NCI-H226 (cell line): ENCODE measurements at regions not wholly inside any gene's neighbourhood (a gene's known extent, or its start where the extent isn't known, plus 50 kb on each side); places are given as distances from the start of the nearest gene placed in this dataset.

ENCODE experiments used
- DNase-seq: peaks from one replicate; pipeline ENCODE4 v3.0.0-alpha.2; 2015

GRCh38 chr9:4382722-4383317, 83.0 kb upstream of the GLIS3 start:
- DNase-seq, result no peak

DNA sequence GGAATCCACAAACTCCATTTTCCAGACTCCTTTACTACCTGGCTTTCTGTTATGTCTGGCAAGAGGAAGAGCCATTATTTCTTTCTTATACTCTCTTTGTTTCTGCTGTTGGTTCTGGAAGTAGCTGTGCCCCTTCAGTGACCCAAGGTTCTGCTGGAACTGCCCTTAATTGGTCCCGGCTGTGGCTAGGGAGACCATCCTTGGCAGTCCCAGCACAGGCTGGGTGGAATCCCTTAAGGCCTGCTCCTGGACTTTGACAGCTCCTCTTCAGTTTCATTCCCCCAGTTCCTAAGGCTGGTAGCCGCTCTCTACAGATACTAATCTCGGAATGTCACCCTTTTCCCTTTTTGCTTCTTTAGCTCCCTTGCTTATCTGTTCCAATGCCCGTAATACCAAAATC, 81.9 kb upstream of the GLIS3 start:
- no peak for DNase-seq

- no peak for DNase-seq
These were observed 80.5 kb upstream of the GLIS3 start for GRCh38 chr9:4380406-4380805.

DNA sequence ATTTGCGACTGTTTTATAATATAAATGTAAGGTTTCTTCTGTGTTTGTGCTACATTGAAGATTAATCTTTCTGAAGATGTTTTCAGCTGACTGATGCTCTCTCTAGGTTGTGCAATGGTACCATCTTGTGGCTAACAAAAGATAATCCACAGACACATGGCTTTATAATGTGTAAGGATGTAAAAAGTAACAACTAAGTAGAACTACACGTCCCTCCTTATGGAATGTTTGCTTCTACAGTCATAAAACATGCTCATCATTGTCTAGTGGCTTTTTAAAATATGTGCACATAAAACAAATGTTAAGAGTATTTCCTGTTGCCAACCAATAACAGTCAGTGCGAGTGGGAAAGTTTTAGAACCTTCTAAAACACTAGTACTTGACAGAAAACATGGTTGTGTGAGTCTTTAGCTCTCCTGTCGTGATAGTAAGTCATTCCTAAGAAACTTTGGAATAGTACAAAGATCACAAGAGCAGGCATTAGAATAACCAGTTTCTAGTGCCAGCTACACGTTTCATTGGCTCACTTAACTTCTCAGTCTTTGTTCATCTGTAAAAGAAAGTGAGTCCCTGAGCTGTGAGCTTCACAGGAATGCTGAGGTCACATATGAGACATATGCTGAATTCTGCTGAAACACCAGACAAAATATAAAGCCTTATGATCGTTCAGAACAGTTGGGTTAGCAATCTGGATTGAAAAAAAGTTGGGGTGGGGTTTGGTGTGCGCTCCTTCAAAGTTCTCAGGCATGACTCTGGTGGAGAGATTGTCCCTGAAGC, 75.7 kb upstream of the GLIS3 start:
- peak; percentile 41 for DNase-seq

DNA sequence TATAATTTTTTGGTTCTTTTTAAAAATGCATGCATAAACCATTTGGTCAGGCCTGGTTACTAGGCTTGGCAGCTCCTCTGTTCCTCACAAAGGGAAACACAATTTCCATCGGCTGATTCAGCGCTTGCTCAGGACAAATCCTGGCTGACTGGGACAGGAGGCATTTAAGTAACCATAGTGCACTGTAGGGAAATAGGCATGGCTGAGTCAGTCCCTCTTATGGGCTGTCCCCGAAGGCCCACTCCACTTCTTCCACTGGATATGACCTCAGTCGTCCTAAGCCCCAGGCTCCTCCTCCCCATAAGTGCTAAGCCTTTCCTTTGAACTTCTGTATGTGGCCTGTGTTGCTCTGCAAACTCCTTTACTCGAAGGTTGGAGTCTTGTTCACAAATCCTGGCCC, 71.2 kb upstream of the GLIS3 start:
- peak; percentile 55 for DNase-seq

GRCh38 chr9:4370501-4370900, 70.6 kb upstream of the GLIS3 start:
- no peak for DNase-seq

DNA sequence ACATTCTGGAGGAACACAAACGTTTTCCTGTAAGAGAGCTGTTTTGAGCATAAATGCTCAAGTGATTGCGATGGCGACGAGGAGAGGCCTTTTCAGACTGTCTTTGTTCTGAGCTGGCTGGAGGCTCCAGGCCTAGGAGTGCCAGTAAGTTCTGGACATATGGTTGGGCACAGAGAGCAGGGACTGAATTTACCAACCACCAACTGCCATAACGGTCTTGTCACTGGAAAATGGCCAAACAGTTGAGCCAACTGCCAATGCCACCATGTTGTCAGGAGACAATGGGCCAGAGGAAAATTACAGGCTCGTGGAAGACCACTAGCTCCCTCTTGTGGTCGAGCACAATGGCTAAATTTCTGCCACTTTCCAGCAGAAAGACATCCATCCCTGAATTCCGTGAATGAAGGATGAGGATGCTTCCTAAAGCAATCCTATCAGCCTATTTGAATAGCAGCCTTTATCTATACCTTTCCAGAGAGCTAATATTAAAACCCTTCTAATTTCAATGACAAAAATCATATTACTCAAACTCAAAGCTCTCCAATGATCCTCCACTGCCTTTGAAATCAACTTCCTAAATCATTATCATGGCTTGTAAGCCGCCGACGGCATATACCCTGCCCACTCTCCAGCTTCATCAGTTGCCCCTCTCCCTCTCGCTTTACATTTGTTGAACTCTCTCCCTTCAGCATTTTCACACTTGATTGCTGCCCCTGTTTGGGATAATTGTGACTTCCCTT, 66.9 kb upstream of the GLIS3 start:
- no peak for DNase-seq

DNA sequence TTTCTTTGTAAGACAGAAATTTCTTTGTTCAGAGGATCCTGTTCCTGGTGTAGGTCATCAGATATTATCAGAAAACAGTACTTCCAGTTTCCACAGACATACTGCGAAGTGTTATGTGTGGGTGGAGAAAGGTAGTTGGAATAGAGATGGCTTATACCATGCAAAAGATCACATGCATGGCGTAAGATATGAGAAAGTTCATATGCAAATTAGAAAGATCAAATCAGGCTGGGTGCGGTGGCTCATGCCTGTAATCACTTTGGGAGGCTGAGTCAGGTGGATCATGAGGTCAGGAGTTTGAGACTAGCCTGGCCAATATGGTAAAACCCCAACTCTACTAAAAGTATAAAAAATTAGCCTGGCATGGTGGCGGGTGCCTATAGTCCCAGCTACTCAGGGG, 65.2 kb upstream of the GLIS3 start:
- no peak for DNase-seq

GRCh38 chr9:4362281-4362680, 62.4 kb upstream of the GLIS3 start:
- DNase-seq, result no peak

- no peak for DNase-seq
These were observed 59.1 kb upstream of the GLIS3 start for GRCh38 chr9:4359016-4359415.

DNA sequence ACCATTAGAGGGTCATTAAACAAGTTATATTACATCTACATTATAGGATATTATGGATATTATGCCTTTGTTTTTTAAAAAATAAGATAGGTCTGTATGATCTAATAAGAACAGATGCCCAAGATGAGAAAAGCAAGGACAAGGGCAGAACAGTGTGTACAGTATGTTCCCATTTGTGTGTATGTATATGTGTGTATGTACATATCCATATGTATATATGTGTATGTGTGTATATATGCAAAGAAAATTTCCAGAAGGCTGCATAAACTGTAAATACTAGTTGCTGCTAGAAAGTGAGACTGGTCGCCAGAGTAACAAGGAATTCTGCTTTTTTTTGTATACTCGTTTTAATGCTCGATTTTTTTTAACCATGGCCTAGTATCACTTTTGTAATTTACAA, 58.1 kb upstream of the GLIS3 start:
- DNase-seq, result no peak

GRCh38 chr9:4356306-4356705, 56.4 kb upstream of the GLIS3 start:
- DNase-seq, result peak; percentile 38

- DNase-seq, result peak; percentile 22
These were observed 53.4 kb upstream of the GLIS3 start for GRCh38 chr9:4353236-4353635.

DNA sequence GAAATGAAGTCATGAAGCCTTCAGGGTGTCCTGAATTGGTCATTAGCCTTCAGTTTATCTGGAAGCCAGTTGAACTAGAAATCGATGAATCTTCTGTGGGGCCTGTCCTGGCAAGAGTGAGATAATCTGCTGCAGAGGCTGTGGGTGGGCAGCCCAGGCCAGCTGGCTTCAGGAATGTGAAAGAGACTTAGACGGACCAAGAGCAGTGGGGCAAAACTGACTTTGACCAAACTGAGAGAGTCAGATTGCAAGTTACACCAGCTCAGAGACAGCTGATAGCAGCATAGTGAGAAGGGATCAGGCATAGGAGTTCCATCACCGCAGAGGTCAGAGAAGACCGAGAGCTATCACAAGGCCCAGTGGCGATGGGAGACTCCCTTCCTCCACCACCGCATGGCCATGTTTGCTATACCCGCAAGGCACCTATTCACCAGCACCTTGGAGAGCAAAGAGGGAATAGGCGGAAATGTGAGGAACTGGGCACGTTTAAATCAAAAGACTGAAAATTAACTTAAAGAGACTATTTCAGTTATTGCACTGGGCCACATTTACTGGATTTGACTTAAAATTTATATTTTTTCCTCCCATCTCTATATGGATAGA, 50.0 kb upstream of the GLIS3 start:
- no peak for DNase-seq
